CD4-positive, alpha-beta T cell treated with Interleukin-4 for 1 hour (primary cell): ENCODE measurements at regions not wholly inside any gene's neighbourhood (a gene's known extent, or its start where the extent isn't known, plus 50 kb on each side); places are given as distances from the start of the nearest gene placed in this dataset.

ENCODE experiments used
- DNase-seq, 2 donors: peaks; one replicate each; pipeline ENCODE4 v3.0.0-alpha.2; 2020 to 2022

- DNase-seq, result no peak
These were observed 55.1 kb upstream of the S1PR3 start for GRCh38 chr9:88936132-88936531.

GRCh38 chr9:88936668-88937067 lies 54.6 kb upstream of the S1PR3 start:
- DNase-seq, result peak in 1 of 2 donors; percentile 37

- DNase-seq, result no peak
These were observed 54.0 kb upstream of the S1PR3 start for GRCh38 chr9:88937248-88937647.

- DNase-seq, result no peak
These were observed 53.1 kb upstream of the S1PR3 start for GRCh38 chr9:88938189-88938588.
